D721Med (cell line): ENCODE measurements at regions not wholly inside any gene's neighbourhood (a gene's known extent, or its start where the extent isn't known, plus 50 kb on each side); places are given as distances from the start of the nearest gene placed in this dataset.

Source experiments
- DNase-seq: peaks from one replicate; pipeline ENCODE4 v3.0.0; 2011; ENCODE audit warnings: low spot score; ENCODE audit not compliant: insufficient read length
- FAIRE-seq: peaks from 2 replicates; lab custom pipeline; 2011; peaks lifted over from hg19 to GRCh38; lab: Jason Lieb, UNC
- TF ChIP-seq, protein P1 (sequence below): IDR thresholded peaks from 2 replicates; pipeline ENCODE4 v1.5.1; 2012; ENCODE audit warnings: mild to moderate bottlenecking, control low read depth; ENCODE audit not compliant: insufficient read depth; ENCODE audit errors: missing control alignments

- no peak for DNase-seq
- TF ChIP-seq, protein P1, sequence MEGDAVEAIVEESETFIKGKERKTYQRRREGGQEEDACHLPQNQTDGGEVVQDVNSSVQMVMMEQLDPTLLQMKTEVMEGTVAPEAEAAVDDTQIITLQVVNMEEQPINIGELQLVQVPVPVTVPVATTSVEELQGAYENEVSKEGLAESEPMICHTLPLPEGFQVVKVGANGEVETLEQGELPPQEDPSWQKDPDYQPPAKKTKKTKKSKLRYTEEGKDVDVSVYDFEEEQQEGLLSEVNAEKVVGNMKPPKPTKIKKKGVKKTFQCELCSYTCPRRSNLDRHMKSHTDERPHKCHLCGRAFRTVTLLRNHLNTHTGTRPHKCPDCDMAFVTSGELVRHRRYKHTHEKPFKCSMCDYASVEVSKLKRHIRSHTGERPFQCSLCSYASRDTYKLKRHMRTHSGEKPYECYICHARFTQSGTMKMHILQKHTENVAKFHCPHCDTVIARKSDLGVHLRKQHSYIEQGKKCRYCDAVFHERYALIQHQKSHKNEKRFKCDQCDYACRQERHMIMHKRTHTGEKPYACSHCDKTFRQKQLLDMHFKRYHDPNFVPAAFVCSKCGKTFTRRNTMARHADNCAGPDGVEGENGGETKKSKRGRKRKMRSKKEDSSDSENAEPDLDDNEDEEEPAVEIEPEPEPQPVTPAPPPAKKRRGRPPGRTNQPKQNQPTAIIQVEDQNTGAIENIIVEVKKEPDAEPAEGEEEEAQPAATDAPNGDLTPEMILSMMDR: no peak
- FAIRE-seq: no peak
These were observed 78.9 kb upstream of the RPH3AL start for GRCh38 chr17:431494-431893.

DNA sequence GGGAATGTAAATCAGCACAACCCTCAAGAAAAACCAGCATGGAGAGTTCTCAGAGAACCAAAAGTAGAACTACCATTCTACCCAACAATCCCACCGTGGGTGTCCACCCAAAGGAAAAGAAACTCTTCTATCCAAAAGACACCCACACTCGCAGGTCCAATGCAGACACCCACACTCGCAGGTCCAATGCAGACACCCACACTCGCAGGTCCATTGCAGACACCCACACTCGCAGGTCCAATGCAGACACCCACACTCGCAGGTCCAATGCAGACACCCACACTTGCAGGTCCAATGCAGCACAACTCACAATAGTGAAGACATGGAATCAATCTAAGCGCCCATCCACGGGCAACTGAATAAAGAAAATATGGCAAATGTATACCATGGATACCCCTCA lies 77.0 kb upstream of the RPH3AL start:
- FAIRE-seq (no peak), DNase-seq (no peak)
- TF ChIP-seq, protein P1: no peak

DNA sequence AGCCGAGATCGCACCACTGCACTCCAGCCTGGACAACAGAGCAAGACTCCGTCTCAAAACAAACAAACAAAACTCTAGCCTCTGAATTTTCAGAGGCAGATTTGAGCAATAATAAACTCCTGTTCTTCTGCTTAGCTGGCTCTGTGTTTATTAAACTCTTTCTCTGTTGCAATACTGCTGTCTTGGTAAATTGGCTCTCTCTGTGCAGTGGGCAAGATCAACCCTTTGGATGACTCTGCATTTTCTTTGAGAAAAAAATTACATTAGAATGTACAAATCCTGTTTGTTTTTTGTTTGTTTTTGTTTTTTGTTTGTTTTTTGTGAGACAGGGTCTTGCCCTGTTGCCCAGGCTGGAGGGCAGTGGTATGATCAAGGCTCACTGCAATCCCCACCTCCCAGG lies 75.8 kb upstream of the RPH3AL start:
- no peak for DNase-seq
- no peak for FAIRE-seq

DNA sequence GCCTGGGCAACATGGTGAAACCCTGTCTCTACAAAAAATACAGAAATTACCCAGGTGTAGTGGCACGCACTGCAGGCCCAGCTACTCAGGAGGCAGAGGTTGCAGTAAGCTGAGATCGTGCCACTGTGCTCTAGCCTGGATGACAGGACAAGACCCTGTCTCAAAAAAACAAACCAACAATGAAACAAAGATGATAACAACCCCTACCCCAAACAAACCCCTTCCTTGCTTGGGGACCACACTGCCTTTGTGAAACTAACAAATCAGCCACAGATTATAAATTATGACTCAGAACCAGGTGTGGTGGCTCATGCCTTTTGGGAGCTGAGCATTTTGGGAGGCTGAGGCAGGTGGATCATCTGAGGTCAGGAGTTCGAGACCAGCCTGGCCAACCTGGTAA lies 75.3 kb upstream of the RPH3AL start:
- no peak for FAIRE-seq
- DNase-seq: no peak
- TF ChIP-seq, protein P1: no peak

More for the DNA sequence above, 75.8 kb upstream of the RPH3AL start:
- TF ChIP-seq, protein P1: no peak

DNA sequence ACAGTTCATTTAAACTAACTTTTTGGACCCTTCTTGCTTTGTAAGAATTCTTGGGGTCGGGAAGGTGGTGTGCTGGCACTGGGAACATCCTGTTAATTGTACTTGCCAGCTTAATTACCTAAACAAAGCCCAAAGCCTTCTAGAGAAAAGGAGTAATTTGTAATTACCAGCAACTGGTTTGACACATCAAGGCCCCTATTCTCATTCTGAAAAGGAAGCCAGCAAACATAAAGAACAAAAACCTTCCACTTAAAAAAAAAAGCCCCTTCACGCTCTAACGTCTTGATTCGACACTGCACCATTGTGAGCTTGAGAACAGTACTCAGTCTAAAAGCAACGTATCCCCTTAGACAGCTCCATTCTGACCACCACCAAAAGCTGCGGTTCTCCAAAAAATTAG lies 74.7 kb upstream of the RPH3AL start:
- no peak for FAIRE-seq
- DNase-seq: no peak

DNA sequence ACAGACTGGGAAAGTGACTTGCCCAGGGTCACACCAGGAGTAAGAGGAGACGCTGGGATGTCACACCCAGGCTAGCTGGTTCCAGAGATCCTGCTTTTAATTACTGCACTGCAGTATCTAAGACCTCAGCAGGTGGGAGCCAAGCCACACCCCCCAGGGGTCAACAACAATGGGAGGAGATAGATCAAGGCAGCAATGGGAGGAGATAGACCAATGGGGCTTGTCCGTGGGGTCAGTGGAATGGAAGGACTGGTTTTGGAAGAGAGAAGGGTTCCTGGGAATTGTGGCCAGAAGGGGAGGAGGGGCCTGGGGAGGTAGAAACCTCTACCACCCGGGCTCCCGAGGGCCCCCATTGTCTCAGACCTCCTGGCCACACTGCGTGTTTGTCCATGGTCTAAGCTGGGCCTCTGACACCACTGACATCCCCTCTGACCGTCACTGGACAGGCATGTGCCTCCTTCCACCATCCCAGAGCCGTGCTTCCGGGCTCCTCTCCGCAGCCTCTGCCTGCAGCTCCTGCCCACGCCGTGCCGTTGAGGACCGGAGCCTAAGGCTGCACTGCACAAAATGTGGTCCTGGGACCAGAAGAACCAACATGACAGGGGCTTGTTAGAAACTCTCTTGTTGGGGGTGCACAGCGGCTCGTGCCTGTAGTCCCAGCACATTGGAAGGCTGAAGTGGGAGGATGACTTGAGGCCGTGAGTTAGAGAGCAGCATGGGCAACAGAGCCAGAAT lies 69.8 kb upstream of the RPH3AL start:
- TF ChIP-seq, protein P1: no peak
- DNase-seq (no peak), FAIRE-seq (no peak)

More for the DNA sequence above, 74.7 kb upstream of the RPH3AL start:
- TF ChIP-seq, protein P1: no peak

DNA sequence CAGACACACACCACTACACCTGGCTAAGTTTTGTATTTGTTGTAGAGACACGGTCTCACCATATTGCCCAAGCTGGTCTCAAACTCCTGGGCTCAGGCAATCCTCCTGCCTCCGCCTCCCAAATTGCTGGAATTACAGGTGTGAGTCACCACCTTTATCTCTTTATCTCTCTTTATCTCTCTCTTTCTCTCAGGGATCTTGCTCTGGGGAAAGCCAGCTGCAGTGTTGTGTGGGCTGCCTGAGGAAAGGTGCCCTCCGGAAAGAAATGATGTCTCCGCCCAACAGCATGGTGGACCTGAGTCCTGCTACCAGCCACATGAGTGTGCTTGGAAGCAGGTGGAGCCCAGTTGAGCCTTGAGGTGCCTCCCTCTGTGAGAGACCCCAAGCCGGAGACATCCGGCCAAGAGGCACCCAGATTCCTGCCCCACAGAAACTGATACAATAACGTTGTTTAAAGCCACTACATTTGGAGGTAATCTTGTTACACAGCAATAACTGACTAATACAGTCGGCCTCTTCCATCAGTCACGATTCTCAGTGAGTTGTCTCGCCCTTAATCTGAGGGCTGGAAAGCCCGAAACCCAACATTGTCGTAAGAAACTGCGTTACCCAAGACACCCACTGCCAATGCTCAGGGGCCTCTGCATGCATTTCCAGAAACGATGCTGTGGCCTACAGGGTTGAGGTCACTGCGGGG lies 68.0 kb upstream of the RPH3AL start:
- TF ChIP-seq, protein P1: no peak
- no peak for DNase-seq
- no peak for FAIRE-seq
